Neural progenitor cell (in vitro differentiated cells): ENCODE measurements at regions not wholly inside any gene's neighbourhood (a gene's known extent, or its start where the extent isn't known, plus 50 kb on each side); places are given as distances from the start of the nearest gene placed in this dataset. TPM values are rescaled to one million over a fixed set of nuclear protein-coding genes. Genes with fewer than 3 reads are reported as not detected.

Experiments used
- DNase-seq: peaks from one replicate; pipeline ENCODE4 v3.0.0-alpha.2; 2016; ENCODE audit warnings: low spot score
- H2AFZ ChIP-seq: fragments of 200-600 bp; sonication (generic); replicated peaks from 2 replicates; pipeline ENCODE4 v1.6.1; 2016; ENCODE audit warnings: antibody characterized with exemption
- H3F3A ChIP-seq: fragments of 200-600 bp; sonication (generic); 2 replicates; pipeline ENCODE4 v1.6.1; 2016; ENCODE audit warnings: antibody characterized with exemption, low read depth
- H3K27ac ChIP-seq: fragments of 200-600 bp; sonication (generic); 2 replicates; pipeline ENCODE4 v1.5.1; 2016; ENCODE audit warnings: mild to moderate bottlenecking
- H3K27me3 ChIP-seq: fragments of 200-600 bp; sonication (generic); 2 replicates; pipeline ENCODE4 v1.6.1; 2016; ENCODE audit warnings: mild to moderate bottlenecking, moderate library complexity
- H3K36me3 ChIP-seq: fragments of 200-600 bp; sonication (generic); 2 replicates; pipeline ENCODE4 v1.5.1; 2016
- H3K4me1 ChIP-seq: fragments of 200-600 bp; sonication (generic); 2 replicates; pipeline ENCODE4 v1.6.1; 2016; ENCODE audit warnings: mixed run types
- H3K4me2 ChIP-seq: fragments of 200-600 bp; sonication (generic); 2 replicates; pipeline ENCODE4 v1.6.1; 2016
- H3K4me3 ChIP-seq: fragments of 200-600 bp; sonication (generic); 2 replicates; pipeline ENCODE4 v1.5.1; 2016
- H3K79me2 ChIP-seq: fragments of 200-600 bp; sonication (generic); 2 replicates; pipeline ENCODE4 v1.6.1; 2016; ENCODE audit warnings: low read depth
- H3K9ac ChIP-seq: fragments of 200-600 bp; sonication (generic); 2 replicates; pipeline ENCODE4 v1.6.1; 2016
- H3K9me3 ChIP-seq: fragments of 200-600 bp; sonication (generic); 2 replicates; pipeline ENCODE4 v1.5.1; 2016; ENCODE audit warnings: low read depth
- H4K20me1 ChIP-seq: fragments of 200-600 bp; sonication (generic); 2 replicates; pipeline ENCODE4 v1.6.1; 2016; ENCODE audit warnings: low read depth
- H3K27ac Mint-ChIP-seq: 3 replicates; pipeline ENCODE4 v1.8.0; 2021; ENCODE audit warnings: mixed read lengths
- H3K27me3 Mint-ChIP-seq: 2 replicates; pipeline ENCODE4 v1.8.0; 2022; ENCODE audit warnings: low read depth, mild to moderate bottlenecking, inconsistent platforms, moderate library complexity, mixed read lengths; ENCODE audit not compliant: insufficient read depth
- H3K36me3 Mint-ChIP-seq: 3 replicates; pipeline ENCODE4 v1.8.0; 2021; ENCODE audit warnings: mixed read lengths
- H3K4me1 Mint-ChIP-seq: 3 replicates; pipeline ENCODE4 v1.8.0; 2021; ENCODE audit warnings: mixed read lengths
- H3K4me3 Mint-ChIP-seq: 3 replicates; pipeline ENCODE4 v1.8.0; 2021; ENCODE audit warnings: mild to moderate bottlenecking, moderate library complexity, mixed read lengths
- H3K9me3 Mint-ChIP-seq: 3 replicates; pipeline ENCODE4 v1.8.0; 2020; ENCODE audit warnings: mixed read lengths
- CTCF ChIP-seq: fragments of 200-600 bp; sonication (generic); IDR thresholded peaks from 2 replicates; pipeline ENCODE4 v1.5.1; 2017; ENCODE audit warnings: antibody characterized with exemption, mild to moderate bottlenecking
- EZH2 ChIP-seq: fragments of 200-600 bp; sonication (generic); IDR thresholded peaks from 2 replicates; pipeline ENCODE4 v1.6.1; 2017; ENCODE audit warnings: antibody characterized with exemption, mild to moderate bottlenecking, moderate library complexity
- EZH2phosphoT487 ChIP-seq: fragments of 200-600 bp; sonication (generic); IDR thresholded peaks from 2 replicates; pipeline ENCODE4 v1.6.1; 2017; ENCODE audit warnings: antibody characterized with exemption
- small RNA-seq: library from RNA; depleted of rRNA; stranded (forward); fragments of <200 nt; gene quantifications from one replicate; pipeline ENCODE3, GENCODE V24; 2015

GRCh38 chr13:23129331-23129730, 51.4 kb upstream of the SGCG start:
- Histone ChIP-seq H3K27ac (no peak overlapping the region), H3K9me3 (no peaks in the 10 kb centered on the region), H3K27me3 (no peaks in the 10 kb centered on the region), H3K4me1 (no peaks in the 10 kb centered on the region), H3K4me3 (no peak overlapping the region), H3K36me3 (no peaks in the 10 kb centered on the region), H4K20me1 (no peaks in the 10 kb centered on the region), H2AFZ (no peak overlapping the region), H3F3A (no peaks in the 10 kb centered on the region), H3K9ac (no peak overlapping the region), H3K4me2 (no peak overlapping the region), H3K79me2 (no peaks in the 10 kb centered on the region)
- Mint-ChIP-seq H3K36me3 (no peaks in the 10 kb centered on the region), H3K4me1 (no peaks in the 10 kb centered on the region), H3K27me3 (no peaks in the 10 kb centered on the region), H3K4me3 (no peak overlapping the region), H3K9me3 (no peaks in the 10 kb centered on the region), H3K27ac (no peak overlapping the region)
- TF ChIP-seq CTCF = no peak
- TF ChIP-seq EZH2phosphoT487 = no peak
- no peak for TF ChIP-seq EZH2
- no peak for DNase-seq

Small RNA genes in the stretch of these regions (small RNA-seq; reads per million reads assigned to genes)
- not detected for gene MTND3P1
- gene RF00049 = not detected
